ENCODE measurements at regions not wholly inside any gene's neighbourhood (a gene's known extent, or its start where the extent isn't known, plus 50 kb on each side); places are given as distances from the start of the nearest gene placed in this dataset.
"Not testable (repeated sequence)": the region's sequence is repeated elsewhere in the genome, so short reads cannot be mapped to it uniquely, and the experiment has no call there.

DNA sequence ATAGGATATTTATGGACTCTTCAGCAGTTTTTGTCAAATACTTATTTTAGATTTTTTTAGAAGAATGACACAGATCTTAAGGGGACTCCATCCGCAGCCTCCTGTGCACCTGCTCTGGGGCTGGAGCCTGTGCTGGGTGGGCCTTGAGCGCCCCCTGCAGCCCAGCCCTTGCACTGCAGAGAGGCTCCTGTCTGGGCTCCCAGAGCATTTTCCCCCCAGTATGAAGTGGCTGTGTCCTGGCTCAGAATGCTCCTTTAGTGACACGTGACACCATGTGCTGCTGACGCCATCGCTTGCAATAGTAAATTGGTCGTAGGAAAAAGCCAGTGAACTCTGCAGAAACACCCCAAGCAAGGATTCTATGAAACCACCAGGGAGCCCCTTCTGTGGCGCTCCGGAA lies 479.7 kb downstream of the TMEM121 start:
- peaks cover 12 to 19% of the 10 kb centered on the region in 2 donors for H3K27me3 Mint-ChIP-seq (ENCODE audit: low read depth in 2 of 2)
- ATAC-seq = peak in 2 of 3 donors; percentile 17 to 43
- peaks cover 31 to 33% of the 10 kb centered on the region in 2 donors for H3K4me1 Mint-ChIP-seq
- H3K9me3 Mint-ChIP-seq; H3K36me3 Mint-ChIP-seq; H3K36me3 ChIP-seq (ENCODE audit: control insufficient read depth, insufficient read depth, low read length); H3K9me3 ChIP-seq (ENCODE audit: control insufficient read depth, insufficient read depth, low read length); intact Hi-C loops (cut with micrococcal nuclease); H3K4me3 ChIP-seq (ENCODE audit: low read length); H3K27ac ChIP-seq (ENCODE audit: low read length); H3K27me3 ChIP-seq (ENCODE audit: control insufficient read depth, insufficient read depth, low read length): not testable (repeated sequence)
- peak overlapping the region; percentile 88 to 91 for H3K27ac Mint-ChIP-seq
- 41% methylated on average over 8 of the region's 8 CpGs for WGBS (ENCODE audit: insufficient coverage)
- H3K4me3 Mint-ChIP-seq = peak overlapping the region; percentile 75
- peak; percentile 64 for TF ChIP-seq CTCF (IDR thresholded peaks at IDR 0.05)
- H3K4me1 ChIP-seq (ENCODE audit: control insufficient read depth, insufficient read depth, low read length) = peaks cover 23% of the 10 kb centered on the region
- peak; percentile 35 to 75 for DNase-seq

DNA sequence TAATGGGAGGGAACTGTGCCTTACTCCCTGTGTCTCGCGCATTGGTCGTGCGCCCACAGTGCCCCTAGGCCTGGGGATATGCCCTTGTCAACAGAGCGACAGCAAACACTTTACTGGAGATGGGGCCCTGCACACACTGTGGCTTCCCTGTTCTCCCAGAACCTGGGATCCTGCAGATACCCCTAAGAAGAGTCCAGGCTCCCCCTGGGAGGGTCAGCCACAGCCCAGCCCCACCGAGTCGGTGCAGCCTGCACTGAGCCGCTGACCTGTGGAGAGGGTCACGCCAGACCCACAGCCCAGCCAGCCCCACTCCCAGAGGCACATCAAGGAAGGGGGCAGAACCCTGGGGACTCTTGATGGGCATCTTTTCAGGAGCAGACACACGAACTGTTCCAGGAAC lies 480.3 kb downstream of the TMEM121 start:
- DNase-seq; H3K36me3 Mint-ChIP-seq; ATAC-seq; H3K36me3 ChIP-seq (ENCODE audit: control insufficient read depth, insufficient read depth, low read length); H3K27ac ChIP-seq (ENCODE audit: low read length); H3K4me3 Mint-ChIP-seq; H3K9me3 Mint-ChIP-seq; H3K4me3 ChIP-seq (ENCODE audit: low read length); intact Hi-C loops (cut with micrococcal nuclease); H3K9me3 ChIP-seq (ENCODE audit: control insufficient read depth, insufficient read depth, low read length); H3K27me3 ChIP-seq (ENCODE audit: control insufficient read depth, insufficient read depth, low read length): not testable (repeated sequence)
- peak overlapping the region in 1 of 2 donors; percentile 88 for H3K27ac Mint-ChIP-seq
- 92% methylated on average over 10 of the region's 10 CpGs for WGBS (ENCODE audit: insufficient coverage)
- peaks cover 27% of the 10 kb centered on the region for H3K4me1 ChIP-seq (ENCODE audit: control insufficient read depth, insufficient read depth, low read length)
- peaks cover 31 to 37% of the 10 kb centered on the region in 2 donors for H3K4me1 Mint-ChIP-seq
- H3K27me3 Mint-ChIP-seq (ENCODE audit: low read depth in 2 of 2) = peaks cover 12 to 19% of the 10 kb centered on the region in 2 donors

DNA sequence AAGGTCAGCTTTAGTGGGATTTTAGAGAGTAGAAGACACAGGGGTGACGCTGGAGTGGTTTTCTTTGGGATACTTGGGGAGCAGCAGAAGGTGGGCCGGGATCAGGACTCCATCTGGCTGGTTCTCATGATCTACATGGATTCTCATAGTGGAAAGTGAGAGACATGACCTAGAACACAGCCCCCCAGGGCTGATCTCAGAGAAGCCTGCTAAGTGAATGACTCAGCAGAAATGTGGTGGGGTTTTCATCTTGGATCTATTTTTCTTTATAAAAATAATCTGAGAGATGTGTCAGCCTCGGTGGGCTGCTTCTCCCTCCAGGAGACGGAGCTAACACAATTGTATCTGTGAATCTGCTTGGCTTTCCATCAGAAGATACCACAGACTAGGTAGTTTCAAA lies 484.4 kb downstream of the TMEM121 start:
- no peak overlapping the region for H3K4me3 ChIP-seq (ENCODE audit: low read length)
- peaks cover 15 to 26% of the 10 kb centered on the region in 2 donors for H3K4me1 Mint-ChIP-seq
- peaks cover 29 to 30% of the 10 kb centered on the region in 2 donors for H3K27me3 Mint-ChIP-seq (ENCODE audit: low read depth in 2 of 2)
- H3K27me3 ChIP-seq (ENCODE audit: control insufficient read depth, insufficient read depth, low read length) = peaks cover 9% of the 10 kb centered on the region
- no peaks in the 10 kb centered on the region for H3K9me3 ChIP-seq (ENCODE audit: control insufficient read depth, insufficient read depth, low read length)
- H3K36me3 Mint-ChIP-seq = no peaks in the 10 kb centered on the region
- H3K27ac ChIP-seq (ENCODE audit: low read length) = no peak overlapping the region
- no peak overlapping the region for H3K4me3 Mint-ChIP-seq
- DNase-seq = no peak
- intact Hi-C loops (cut with micrococcal nuclease) = loop anchor here (1.0 kb wide), 1 partner anchor 35 kb away; no protein-coding TSS in a partner anchor
- WGBS (ENCODE audit: insufficient coverage) = 84% methylated on average over 4 of the region's 4 CpGs
- H3K4me1 ChIP-seq (ENCODE audit: control insufficient read depth, insufficient read depth, low read length) = peaks cover 20% of the 10 kb centered on the region
- H3K9me3 Mint-ChIP-seq = no peaks in the 10 kb centered on the region
- no peaks in the 10 kb centered on the region for H3K36me3 ChIP-seq (ENCODE audit: control insufficient read depth, insufficient read depth, low read length)
- TF ChIP-seq CTCF (IDR thresholded peaks at IDR 0.05) = no peak
- ATAC-seq = no peak
- H3K27ac Mint-ChIP-seq = no peak overlapping the region

GRCh38 chr14:106011631-106012360 lies 485.4 kb downstream of the TMEM121 start:
- H3K36me3 Mint-ChIP-seq, H3K4me3 Mint-ChIP-seq: not testable (repeated sequence)
- peaks cover 11 to 21% of the 10 kb centered on the region in 2 donors for H3K4me1 Mint-ChIP-seq

GRCh38 chr14:106012361-106012725 lies 486.0 kb downstream of the TMEM121 start:
- H3K36me3 Mint-ChIP-seq; intact Hi-C loops (cut with micrococcal nuclease); H3K9me3 ChIP-seq (ENCODE audit: control insufficient read depth, insufficient read depth, low read length); H3K9me3 Mint-ChIP-seq; H3K4me1 ChIP-seq (ENCODE audit: control insufficient read depth, insufficient read depth, low read length); H3K4me3 Mint-ChIP-seq; H3K4me3 ChIP-seq (ENCODE audit: low read length); DNase-seq; H3K27ac Mint-ChIP-seq; H3K36me3 ChIP-seq (ENCODE audit: control insufficient read depth, insufficient read depth, low read length); ATAC-seq; H3K27ac ChIP-seq (ENCODE audit: low read length): not testable (repeated sequence)
- WGBS (ENCODE audit: insufficient coverage) = 20% methylated on average over 1 of the region's 3 CpGs
- peaks cover 10% of the 10 kb centered on the region for H3K27me3 ChIP-seq (ENCODE audit: control insufficient read depth, insufficient read depth, low read length)
- Mint-ChIP-seq H3K4me1 (peaks cover 11 to 21% of the 10 kb centered on the region in 2 donors), H3K27me3 (ENCODE audit: low read depth in 2 of 2) (peaks cover 31 to 42% of the 10 kb centered on the region in 2 donors)

More at GRCh38 chr14:106011631-106012360, 485.4 kb downstream of the TMEM121 start:
- not testable (repeated sequence) for H3K27ac ChIP-seq (ENCODE audit: low read length); H3K4me1 ChIP-seq (ENCODE audit: control insufficient read depth, insufficient read depth, low read length); H3K9me3 ChIP-seq (ENCODE audit: control insufficient read depth, insufficient read depth, low read length); H3K9me3 Mint-ChIP-seq; H3K4me3 ChIP-seq (ENCODE audit: low read length); H3K27ac Mint-ChIP-seq; H3K27me3 ChIP-seq (ENCODE audit: control insufficient read depth, insufficient read depth, low read length); H3K36me3 ChIP-seq (ENCODE audit: control insufficient read depth, insufficient read depth, low read length)
- peak; percentile 82 to 88 for DNase-seq
- H3K27me3 Mint-ChIP-seq (ENCODE audit: low read depth in 2 of 2) = peaks cover 31 to 36% of the 10 kb centered on the region in 2 donors
- ATAC-seq = peak in 2 of 3 donors; percentile 55 to 65
- 27% methylated on average over 16 of the region's 22 CpGs for WGBS (ENCODE audit: insufficient coverage)
- peak; percentile 80 for TF ChIP-seq CTCF (IDR thresholded peaks at IDR 0.05)
- intact Hi-C loops (cut with micrococcal nuclease) = loop anchor here (1.0 kb wide), 1 partner anchor 36 kb away; no protein-coding TSS in a partner anchor

Measured in natural killer cell (primary cell).